ENCODE measurements at regions not wholly inside any gene's neighbourhood (a gene's known extent, or its start where the extent isn't known, plus 50 kb on each side); places are given as distances from the start of the nearest gene placed in this dataset.
A peak's percentile ranks its signal among the peaks of the same experiment; 100 is the strongest.

DNA sequence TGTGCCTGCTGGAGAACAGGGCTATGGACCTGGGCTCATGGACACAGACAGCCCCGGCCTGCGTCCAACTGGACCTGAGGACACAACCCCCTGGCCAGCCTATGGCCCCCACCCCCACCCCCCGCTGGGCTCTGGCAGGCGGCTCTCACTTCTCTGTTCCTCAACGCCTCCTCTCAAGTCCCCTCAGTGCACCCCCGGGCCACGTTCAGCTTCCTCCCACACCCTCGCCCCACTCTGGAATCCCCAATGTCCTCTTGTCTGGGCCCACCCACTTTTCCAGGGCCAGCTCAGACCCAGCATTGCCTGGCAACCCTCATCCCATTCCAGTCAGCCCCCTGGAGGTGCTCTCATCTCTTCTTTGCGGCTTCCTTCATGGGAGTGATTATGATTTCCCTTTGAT, 130.2 kb upstream of the SPACA7 start:
- TF ChIP-seq, protein P1, sequence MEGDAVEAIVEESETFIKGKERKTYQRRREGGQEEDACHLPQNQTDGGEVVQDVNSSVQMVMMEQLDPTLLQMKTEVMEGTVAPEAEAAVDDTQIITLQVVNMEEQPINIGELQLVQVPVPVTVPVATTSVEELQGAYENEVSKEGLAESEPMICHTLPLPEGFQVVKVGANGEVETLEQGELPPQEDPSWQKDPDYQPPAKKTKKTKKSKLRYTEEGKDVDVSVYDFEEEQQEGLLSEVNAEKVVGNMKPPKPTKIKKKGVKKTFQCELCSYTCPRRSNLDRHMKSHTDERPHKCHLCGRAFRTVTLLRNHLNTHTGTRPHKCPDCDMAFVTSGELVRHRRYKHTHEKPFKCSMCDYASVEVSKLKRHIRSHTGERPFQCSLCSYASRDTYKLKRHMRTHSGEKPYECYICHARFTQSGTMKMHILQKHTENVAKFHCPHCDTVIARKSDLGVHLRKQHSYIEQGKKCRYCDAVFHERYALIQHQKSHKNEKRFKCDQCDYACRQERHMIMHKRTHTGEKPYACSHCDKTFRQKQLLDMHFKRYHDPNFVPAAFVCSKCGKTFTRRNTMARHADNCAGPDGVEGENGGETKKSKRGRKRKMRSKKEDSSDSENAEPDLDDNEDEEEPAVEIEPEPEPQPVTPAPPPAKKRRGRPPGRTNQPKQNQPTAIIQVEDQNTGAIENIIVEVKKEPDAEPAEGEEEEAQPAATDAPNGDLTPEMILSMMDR (IDR thresholded peaks at IDR 0.05), result no peak
- TF ChIP-seq POLR2A (IDR thresholded peaks at IDR 0.05), result no peak
- no peak for TF ChIP-seq POLR2AphosphoS5 (IDR thresholded peaks at IDR 0.05; ENCODE audit: insufficient read depth in 1 of 2, low read depth in 1 of 2)
- no peaks in the 10 kb centered on the region for H3K4me1 ChIP-seq
- DNase-seq (ENCODE audit: extremely low spot score in 2 of 2), result peak; percentile 29 to 93
- no peaks in the 10 kb centered on the region for H3K36me3 ChIP-seq
- intact Hi-C loops (cut with DNase I), result no loop called here
- H3K9me3 ChIP-seq, result no peaks in the 10 kb centered on the region
- H3K27ac ChIP-seq, result no peak overlapping the region
- H3K27me3 ChIP-seq, result no peaks in the 10 kb centered on the region
- H3K4me3 ChIP-seq, result no peak overlapping the region

GRCh38 chr13:112246731-112247470, 129.3 kb upstream of the SPACA7 start:
- no peak overlapping the region for H3K27ac ChIP-seq
- no peaks in the 10 kb centered on the region for H3K4me1 ChIP-seq
- no peaks in the 10 kb centered on the region for H3K36me3 ChIP-seq
- H3K27me3 ChIP-seq, result no peaks in the 10 kb centered on the region
- H3K9me3 ChIP-seq, result no peaks in the 10 kb centered on the region
- intact Hi-C loops (cut with DNase I), result no loop called here
- DNase-seq (ENCODE audit: extremely low spot score in 2 of 2), result peak in 1 of 2 donors; percentile 76
- TF ChIP-seq, protein P1 (IDR thresholded peaks at IDR 0.05), result no peak
- TF ChIP-seq POLR2A (IDR thresholded peaks at IDR 0.05) (no peak), POLR2AphosphoS5 (IDR thresholded peaks at IDR 0.05; ENCODE audit: insufficient read depth in 1 of 2, low read depth in 1 of 2) (no peak)
- H3K4me3 ChIP-seq, result no peak overlapping the region

GRCh38 chr13:112247471-112248405, 128.4 kb upstream of the SPACA7 start:
- TF ChIP-seq, protein P1 (IDR thresholded peaks at IDR 0.05), result no peak
- TF ChIP-seq POLR2AphosphoS5 (IDR thresholded peaks at IDR 0.05; ENCODE audit: insufficient read depth in 1 of 2, low read depth in 1 of 2), result no peak
- TF ChIP-seq POLR2A (IDR thresholded peaks at IDR 0.05), result no peak
- no peaks in the 10 kb centered on the region for H3K36me3 ChIP-seq
- peak in 1 of 2 donors; percentile 54 for DNase-seq (ENCODE audit: extremely low spot score in 2 of 2)
- H3K4me3 ChIP-seq, result no peak overlapping the region
- no peaks in the 10 kb centered on the region for H3K4me1 ChIP-seq
- intact Hi-C loops (cut with DNase I), result no loop called here
- H3K9me3 ChIP-seq, result no peaks in the 10 kb centered on the region
- no peak overlapping the region for H3K27ac ChIP-seq
- no peaks in the 10 kb centered on the region for H3K27me3 ChIP-seq

GRCh38 chr13:112248406-112248760, 127.8 kb upstream of the SPACA7 start:
- intact Hi-C loops (cut with DNase I), result no loop called here
- H3K36me3 ChIP-seq, result no peaks in the 10 kb centered on the region
- H3K27ac ChIP-seq, result no peak overlapping the region
- DNase-seq (ENCODE audit: extremely low spot score in 2 of 2), result peak in 1 of 2 donors; percentile 11
- no peaks in the 10 kb centered on the region for H3K4me1 ChIP-seq
- H3K4me3 ChIP-seq, result no peak overlapping the region
- no peaks in the 10 kb centered on the region for H3K9me3 ChIP-seq
- TF ChIP-seq, protein P1 (IDR thresholded peaks at IDR 0.05), result no peak
- TF ChIP-seq POLR2A (IDR thresholded peaks at IDR 0.05) (no peak), POLR2AphosphoS5 (IDR thresholded peaks at IDR 0.05; ENCODE audit: insufficient read depth in 1 of 2, low read depth in 1 of 2) (no peak)
- H3K27me3 ChIP-seq, result no peaks in the 10 kb centered on the region
